ENCODE measurements at regions not wholly inside any gene's neighbourhood (a gene's known extent, or its start where the extent isn't known, plus 50 kb on each side); places are given as distances from the start of the nearest gene placed in this dataset.
"Not testable (repeated sequence)": the region's sequence is repeated elsewhere in the genome, so short reads cannot be mapped to it uniquely, and the experiment has no call there.

DNA sequence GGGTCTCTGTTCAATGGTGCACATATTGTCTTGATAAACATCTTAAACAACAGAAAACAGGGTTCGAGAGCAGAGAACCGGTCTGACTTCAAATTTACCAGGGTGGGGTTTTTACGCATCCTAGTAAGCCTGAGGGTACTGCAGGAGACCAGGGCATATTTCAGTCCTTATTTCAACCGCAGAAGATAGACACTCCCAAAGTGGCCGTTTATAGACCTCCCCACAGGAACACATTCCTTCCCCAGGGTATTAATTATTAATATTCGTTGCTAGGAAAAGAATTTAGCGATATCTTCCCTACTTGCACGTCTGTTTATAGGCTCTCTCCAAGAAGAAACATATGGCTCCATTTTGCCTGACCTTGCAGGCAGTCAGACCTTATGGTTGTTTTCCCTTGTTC lies 1063.2 kb downstream of the DNAJB9 start:
- H3K4me3 Mint-ChIP-seq; DNase-seq; intact Hi-C loops (cut with micrococcal nuclease); H3K27me3 Mint-ChIP-seq; H3K27ac Mint-ChIP-seq; H3K4me1 Mint-ChIP-seq; H3K36me3 Mint-ChIP-seq (ENCODE audit: low read depth); H3K9me3 Mint-ChIP-seq: not testable (repeated sequence)

DNA sequence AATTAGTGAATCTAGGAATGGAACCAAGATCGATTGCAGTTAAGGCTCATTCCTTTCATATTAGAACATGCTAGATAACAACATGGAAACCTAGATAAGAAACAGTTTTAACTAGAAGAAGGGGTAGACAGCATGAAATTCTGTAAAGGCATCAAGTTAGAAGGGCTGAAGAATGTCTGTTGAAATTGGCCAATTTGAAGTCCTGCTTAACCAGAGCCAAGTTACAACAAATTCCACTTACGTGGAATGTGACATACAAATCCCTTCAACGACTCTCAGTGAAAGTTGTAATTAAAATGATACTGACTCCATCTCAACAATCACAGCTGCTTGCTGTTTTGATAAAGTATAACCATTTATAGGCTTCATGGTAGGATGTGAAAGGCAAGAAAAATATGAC lies 1065.7 kb downstream of the DNAJB9 start:
- intact Hi-C loops (cut with micrococcal nuclease): no loop called here
- no peaks in the 10 kb centered on the region for H3K9me3 Mint-ChIP-seq
- DNase-seq: no peak
- no peak overlapping the region for H3K4me3 Mint-ChIP-seq
- H3K27ac Mint-ChIP-seq: no peak overlapping the region
- H3K4me1 Mint-ChIP-seq: no peaks in the 10 kb centered on the region
- no peaks in the 10 kb centered on the region for H3K36me3 Mint-ChIP-seq (ENCODE audit: low read depth)
- no peaks in the 10 kb centered on the region for H3K27me3 Mint-ChIP-seq

DNA sequence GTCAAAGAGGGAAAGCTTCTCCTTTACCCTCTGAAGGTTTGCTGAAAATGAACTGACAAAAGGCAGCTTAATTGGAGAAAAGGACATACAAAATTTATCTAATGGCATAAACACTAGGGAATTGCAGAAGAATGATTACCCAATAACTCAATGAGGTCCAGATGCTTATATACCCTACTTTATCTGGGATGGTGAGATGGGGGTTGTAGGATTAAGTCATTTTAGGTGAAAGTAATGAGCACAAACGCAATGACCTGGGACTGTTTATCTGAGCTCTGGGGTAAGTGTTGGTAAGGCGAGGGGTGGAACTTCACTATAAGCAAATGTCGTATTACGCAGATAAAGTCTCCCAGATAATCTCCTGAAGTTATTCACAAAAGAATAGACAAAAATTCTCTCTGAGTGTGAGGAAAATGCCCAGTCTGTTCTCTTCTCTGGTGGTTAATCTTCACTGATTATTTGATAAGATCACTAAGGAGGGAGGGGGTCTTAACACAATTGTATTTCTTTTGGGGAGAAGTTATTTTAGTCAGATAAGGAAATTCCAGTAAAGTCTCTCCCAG lies 1067.8 kb downstream of the DNAJB9 start:
- no peak overlapping the region for H3K27ac Mint-ChIP-seq
- no peaks in the 10 kb centered on the region for H3K4me1 Mint-ChIP-seq
- no peak for DNase-seq
- intact Hi-C loops (cut with micrococcal nuclease): no loop called here
- no peaks in the 10 kb centered on the region for H3K27me3 Mint-ChIP-seq
- no peaks in the 10 kb centered on the region for H3K36me3 Mint-ChIP-seq (ENCODE audit: low read depth)
- H3K9me3 Mint-ChIP-seq: no peaks in the 10 kb centered on the region
- H3K4me3 Mint-ChIP-seq: no peak overlapping the region

GRCh38 chr7:109638321-109638720 lies 1068.6 kb downstream of the DNAJB9 start:
- Mint-ChIP-seq H3K27me3 (no peaks in the 10 kb centered on the region), H3K4me3 (no peak overlapping the region), H3K36me3 (ENCODE audit: low read depth) (no peaks in the 10 kb centered on the region), H3K9me3 (no peaks in the 10 kb centered on the region), H3K4me1 (no peaks in the 10 kb centered on the region), H3K27ac (no peak overlapping the region)
- no peak for DNase-seq
- intact Hi-C loops (cut with micrococcal nuclease): no loop called here

- no peaks in the 10 kb centered on the region for H3K9me3 Mint-ChIP-seq
- no peaks in the 10 kb centered on the region for H3K27me3 Mint-ChIP-seq
- no peaks in the 10 kb centered on the region for H3K36me3 Mint-ChIP-seq (ENCODE audit: low read depth)
- no peak overlapping the region for H3K4me3 Mint-ChIP-seq
- DNase-seq: no peak
- H3K27ac Mint-ChIP-seq: no peak overlapping the region
- no peaks in the 10 kb centered on the region for H3K4me1 Mint-ChIP-seq
- intact Hi-C loops (cut with micrococcal nuclease): no loop called here
Measured at GRCh38 chr7:109639561-109639960, 1069.9 kb downstream of the DNAJB9 start.

GRCh38 chr7:109641445-109641844 lies 1071.8 kb downstream of the DNAJB9 start:
- no peak for DNase-seq
- Mint-ChIP-seq H3K27me3 (no peaks in the 10 kb centered on the region), H3K4me1 (no peaks in the 10 kb centered on the region), H3K4me3 (no peak overlapping the region), H3K27ac (no peak overlapping the region), H3K9me3 (no peaks in the 10 kb centered on the region), H3K36me3 (ENCODE audit: low read depth) (no peaks in the 10 kb centered on the region)
- intact Hi-C loops (cut with micrococcal nuclease): no loop called here

GRCh38 chr7:109646124-109646523 lies 1076.5 kb downstream of the DNAJB9 start:
- Mint-ChIP-seq H3K9me3 (no peaks in the 10 kb centered on the region), H3K27ac (no peak overlapping the region)
- intact Hi-C loops (cut with micrococcal nuclease): no loop called here

GRCh38 chr7:109646594-109646993 lies 1076.9 kb downstream of the DNAJB9 start:
- H3K4me1 Mint-ChIP-seq; H3K4me3 Mint-ChIP-seq; intact Hi-C loops (cut with micrococcal nuclease); H3K36me3 Mint-ChIP-seq (ENCODE audit: low read depth); H3K9me3 Mint-ChIP-seq; DNase-seq; H3K27ac Mint-ChIP-seq; H3K27me3 Mint-ChIP-seq: not testable (repeated sequence)

More at GRCh38 chr7:109646124-109646523, 1076.5 kb downstream of the DNAJB9 start:
- Mint-ChIP-seq H3K4me3 (no peak overlapping the region), H3K36me3 (ENCODE audit: low read depth) (no peaks in the 10 kb centered on the region), H3K27me3 (no peaks in the 10 kb centered on the region), H3K4me1 (no peaks in the 10 kb centered on the region)
- DNase-seq: no peak

- intact Hi-C loops (cut with micrococcal nuclease); H3K9me3 Mint-ChIP-seq; H3K4me3 Mint-ChIP-seq; DNase-seq; H3K27ac Mint-ChIP-seq; H3K4me1 Mint-ChIP-seq; H3K36me3 Mint-ChIP-seq (ENCODE audit: low read depth); H3K27me3 Mint-ChIP-seq: not testable (repeated sequence)
Measured at GRCh38 chr7:109647263-109647662, 1077.6 kb downstream of the DNAJB9 start.

DNA sequence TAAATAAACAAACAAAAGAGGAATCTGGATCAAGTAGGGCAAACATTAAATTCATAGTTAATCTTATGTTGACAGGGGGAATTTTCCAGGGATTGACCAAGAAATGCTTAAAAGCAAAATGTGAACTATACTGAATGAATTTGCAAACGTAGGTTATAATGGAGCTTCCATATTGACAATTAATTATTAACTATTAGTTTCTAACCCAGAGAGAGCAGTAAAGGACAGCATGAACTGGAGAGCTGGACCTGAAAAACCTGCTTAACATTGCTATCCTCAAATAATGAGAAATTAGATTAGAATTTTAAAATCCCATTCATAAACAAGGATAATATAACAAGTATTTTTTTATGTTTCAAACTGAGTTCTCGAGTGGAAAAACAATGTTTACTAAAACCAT lies 1089.6 kb downstream of the DNAJB9 start:
- H3K27me3 Mint-ChIP-seq: no peaks in the 10 kb centered on the region
- no peaks in the 10 kb centered on the region for H3K9me3 Mint-ChIP-seq
- no peaks in the 10 kb centered on the region for H3K36me3 Mint-ChIP-seq (ENCODE audit: low read depth)
- H3K4me1 Mint-ChIP-seq: no peaks in the 10 kb centered on the region
- DNase-seq: no peak
- no peak overlapping the region for H3K27ac Mint-ChIP-seq
- intact Hi-C loops (cut with micrococcal nuclease): no loop called here
- no peak overlapping the region for H3K4me3 Mint-ChIP-seq

DNA sequence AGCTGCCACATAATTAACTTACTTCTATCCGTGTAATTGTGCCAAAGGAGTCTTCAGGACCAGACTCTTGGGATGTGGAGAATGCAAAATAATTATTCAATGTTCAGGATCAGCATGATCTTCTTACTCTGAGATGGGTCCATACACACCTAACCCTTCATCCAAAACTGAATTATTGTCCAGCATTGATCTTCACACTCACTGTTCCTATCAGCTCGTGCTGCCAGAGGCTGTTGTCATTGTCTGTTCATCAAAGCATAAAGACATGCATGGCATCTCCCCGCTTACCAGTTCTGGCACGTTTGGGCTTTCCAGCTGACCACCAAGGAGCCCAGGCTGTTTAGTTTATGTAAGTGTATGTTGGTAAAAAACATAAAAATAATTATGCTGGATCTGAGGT lies 1090.7 kb downstream of the DNAJB9 start:
- Mint-ChIP-seq H3K4me1 (no peaks in the 10 kb centered on the region), H3K36me3 (ENCODE audit: low read depth) (no peaks in the 10 kb centered on the region), H3K9me3 (no peaks in the 10 kb centered on the region), H3K4me3 (no peak overlapping the region), H3K27ac (no peak overlapping the region), H3K27me3 (no peaks in the 10 kb centered on the region)
- intact Hi-C loops (cut with micrococcal nuclease): no loop called here
- DNase-seq: no peak

DNA sequence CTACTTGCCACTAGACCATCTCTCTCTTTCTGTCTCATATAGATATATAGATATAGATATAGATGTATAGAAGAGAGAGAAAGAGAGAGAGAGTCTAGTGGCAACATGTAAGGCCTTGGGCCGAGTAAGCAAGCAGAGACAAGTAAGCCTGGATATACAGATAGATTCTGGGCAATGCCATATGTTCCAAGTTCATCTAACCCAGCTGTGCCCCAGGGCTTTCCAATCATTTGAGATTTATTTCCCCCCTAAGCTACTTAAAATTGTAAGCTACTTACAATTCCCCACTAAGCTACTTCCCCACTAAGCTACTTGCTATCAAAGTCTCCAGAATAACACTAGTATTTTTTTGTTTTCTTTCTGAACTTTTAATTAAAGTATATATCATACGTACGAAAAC lies 1094.1 kb downstream of the DNAJB9 start:
- DNase-seq: no peak
- no peaks in the 10 kb centered on the region for H3K9me3 Mint-ChIP-seq

DNA sequence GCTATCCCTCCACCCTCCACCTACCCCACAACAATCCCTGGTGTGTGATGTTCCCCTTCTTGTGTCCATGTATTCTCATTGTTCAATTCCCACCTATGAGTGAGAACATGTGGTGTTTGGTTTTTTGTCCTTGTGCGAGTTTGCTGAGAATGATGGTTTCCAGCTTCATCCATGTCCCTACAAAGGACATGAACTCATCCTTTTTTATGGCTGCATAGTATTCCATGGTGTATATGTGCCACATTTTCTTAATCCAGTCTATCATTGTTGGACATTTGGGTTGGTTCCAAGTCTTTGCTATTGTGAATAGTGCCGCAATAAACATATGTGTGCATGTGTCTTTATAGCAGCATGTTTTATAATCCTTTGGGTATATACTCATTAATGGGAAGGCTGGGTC lies 1117.6 kb downstream of the DNAJB9 start:
- not testable (repeated sequence) for H3K4me3 Mint-ChIP-seq

More for the DNA sequence above, 1094.1 kb downstream of the DNAJB9 start:
- Mint-ChIP-seq H3K27ac (no peak overlapping the region), H3K36me3 (ENCODE audit: low read depth) (no peaks in the 10 kb centered on the region), H3K4me3 (no peak overlapping the region), H3K27me3 (no peaks in the 10 kb centered on the region), H3K4me1 (no peaks in the 10 kb centered on the region)
- intact Hi-C loops (cut with micrococcal nuclease): no loop called here

DNA sequence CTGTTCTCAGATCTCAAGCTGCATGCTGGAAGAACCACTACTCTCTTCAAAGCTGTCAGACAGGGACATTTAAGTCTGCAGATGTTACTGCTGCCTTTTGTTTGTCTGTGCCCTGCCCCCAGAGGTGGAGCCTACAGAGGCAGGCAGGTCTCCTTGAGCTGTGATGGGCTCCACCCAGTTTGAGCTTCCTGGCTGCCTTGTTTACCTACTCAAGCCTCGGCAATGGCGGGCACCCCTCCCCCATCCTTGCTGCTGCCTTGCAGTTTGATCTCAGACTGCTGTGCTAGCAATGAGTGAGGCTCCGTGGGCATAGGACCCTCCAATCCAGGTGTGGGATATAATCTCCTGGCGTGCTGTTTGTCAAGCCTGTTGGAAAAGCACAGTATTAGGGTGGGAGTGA lies 1122.9 kb downstream of the DNAJB9 start:
- peaks cover 13% of the 10 kb centered on the region for H3K9me3 Mint-ChIP-seq
- H3K27ac Mint-ChIP-seq; intact Hi-C loops (cut with micrococcal nuclease); H3K36me3 Mint-ChIP-seq (ENCODE audit: low read depth); H3K4me3 Mint-ChIP-seq; DNase-seq; H3K27me3 Mint-ChIP-seq; H3K4me1 Mint-ChIP-seq: not testable (repeated sequence)

More for the DNA sequence above, 1117.6 kb downstream of the DNAJB9 start:
- H3K27me3 Mint-ChIP-seq; H3K27ac Mint-ChIP-seq; H3K36me3 Mint-ChIP-seq (ENCODE audit: low read depth); DNase-seq; H3K9me3 Mint-ChIP-seq; intact Hi-C loops (cut with micrococcal nuclease); H3K4me1 Mint-ChIP-seq: not testable (repeated sequence)

Data from activated CD4-positive, alpha-beta T cell treated with anti-CD3 and anti-CD28 coated beads, Interleukin-2, amount 10 ng/mL, durations not matched to agents 24 days and 14 days (primary cell).